ENCODE measurements at regions not wholly inside any gene's neighbourhood (a gene's known extent, or its start where the extent isn't known, plus 50 kb on each side); places are given as distances from the start of the nearest gene placed in this dataset.
A peak's percentile ranks its signal among the peaks of the same experiment; 100 is the strongest.
"Not testable (repeated sequence)": the region's sequence is repeated elsewhere in the genome, so short reads cannot be mapped to it uniquely, and the experiment has no call there.

GRCh38 chr16:51977506-51977905, 569.4 kb downstream of the TOX3 start:
- not testable (repeated sequence) for DNase-seq (ENCODE audit: low read depth)

GRCh38 chr16:51971184-51971583, 575.8 kb downstream of the TOX3 start:
- DNase-seq (ENCODE audit: low read depth): peak; percentile 50

GRCh38 chr16:51968749-51969148, 578.2 kb downstream of the TOX3 start:
- DNase-seq (ENCODE audit: low read depth): peak; percentile 29

DNA sequence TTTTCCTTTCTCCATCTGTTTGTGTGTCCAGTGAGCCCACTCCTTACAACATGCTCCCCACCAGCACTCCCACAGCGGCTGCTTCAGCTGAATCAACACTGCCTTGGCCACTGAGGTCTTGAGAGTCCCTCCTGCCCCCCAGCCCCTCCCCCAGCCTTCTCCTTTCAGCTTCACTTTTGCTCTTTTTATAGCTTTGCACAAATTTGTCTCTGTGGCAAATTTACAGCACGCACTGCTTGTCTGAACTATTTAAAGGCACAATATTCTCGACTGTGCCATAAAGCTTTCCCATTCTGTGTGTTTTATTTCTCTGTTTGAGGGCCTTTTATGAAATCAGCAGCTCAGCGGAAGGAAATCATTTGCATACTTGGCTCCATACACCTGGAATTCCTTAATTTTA, 579.3 kb downstream of the TOX3 start:
- DNase-seq (ENCODE audit: low read depth): no peak

GRCh38 chr16:51960931-51961330, 586.0 kb downstream of the TOX3 start:
- DNase-seq (ENCODE audit: low read depth): no peak

DNA sequence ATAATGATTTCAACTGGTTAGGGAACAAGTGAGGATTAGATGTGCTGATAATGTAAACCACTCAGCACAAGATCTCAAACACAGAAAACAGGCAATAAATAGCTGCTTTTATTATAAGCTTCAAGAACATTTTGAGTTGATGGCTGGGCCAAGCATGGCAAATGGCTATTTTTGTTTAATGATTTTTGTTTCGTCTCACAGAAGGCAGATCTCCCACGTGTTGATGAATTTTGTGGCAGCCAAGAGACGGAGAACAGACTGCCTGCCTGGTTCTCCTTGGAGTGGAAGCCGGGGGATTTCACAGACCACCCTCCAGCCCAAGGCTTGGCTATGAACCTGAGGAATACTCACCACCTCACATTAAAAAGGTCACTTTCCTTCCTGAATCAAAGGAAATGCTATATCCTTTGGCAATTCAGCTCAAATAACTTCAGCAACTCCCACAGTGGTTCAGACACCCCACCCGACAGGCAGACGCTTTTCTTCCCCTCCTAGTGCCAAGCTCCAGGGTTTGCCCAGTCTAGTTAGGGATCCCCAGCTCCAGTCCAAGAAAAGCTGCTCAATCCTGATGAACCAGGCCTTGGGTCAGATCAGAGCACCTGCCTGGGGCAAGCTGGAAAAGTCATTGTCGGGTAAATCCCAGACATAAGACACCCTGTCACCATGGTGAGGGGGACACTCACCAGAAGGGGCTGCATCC, 593.5 kb downstream of the TOX3 start:
- no peak for DNase-seq (ENCODE audit: low read depth)

GRCh38 chr16:51952500-51952899, 594.4 kb downstream of the TOX3 start:
- no peak for DNase-seq (ENCODE audit: low read depth)

GRCh38 chr16:51951668-51952298, 595.2 kb downstream of the TOX3 start:
- peak; percentile 5 for DNase-seq (ENCODE audit: low read depth)

GRCh38 chr16:51950118-51950780, 596.7 kb downstream of the TOX3 start:
- no peak for DNase-seq (ENCODE audit: low read depth)

DNA sequence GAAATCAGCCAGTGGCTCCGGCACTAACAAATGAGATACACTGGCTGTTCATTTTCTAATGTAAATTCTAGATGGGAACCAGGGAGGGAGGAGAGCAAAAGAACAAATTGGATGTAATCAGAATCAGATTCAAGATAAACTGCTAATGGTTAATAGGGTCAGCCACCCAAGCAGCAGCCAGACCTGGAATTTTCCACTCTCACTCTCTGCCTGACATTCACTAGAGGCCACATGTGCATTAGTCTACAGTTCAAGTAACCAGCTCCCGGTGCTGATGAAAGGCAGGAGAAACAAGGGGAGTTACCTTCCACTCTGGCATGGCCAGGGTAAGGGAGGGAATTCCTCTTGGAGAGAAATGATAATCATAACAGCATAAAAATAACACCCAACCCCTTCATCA, 597.7 kb downstream of the TOX3 start:
- DNase-seq (ENCODE audit: low read depth): no peak

DNA sequence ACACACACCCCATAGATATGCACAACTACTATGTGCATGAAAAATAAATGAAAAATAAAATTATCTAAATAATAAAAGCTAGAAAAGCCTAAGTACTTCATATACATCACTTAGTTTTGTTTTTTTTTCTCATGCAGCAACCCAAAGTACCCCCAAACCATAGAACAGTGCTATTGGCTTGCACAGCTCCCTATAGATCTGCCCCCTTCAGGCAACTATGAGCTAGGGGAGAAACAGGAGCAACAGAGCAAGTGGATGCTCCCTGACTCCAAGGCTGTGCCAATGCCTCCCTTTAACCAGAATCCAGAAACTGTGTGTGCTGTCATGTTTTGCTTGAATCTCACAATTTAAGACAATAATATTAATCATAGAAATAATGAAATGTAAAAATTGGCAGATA, 605.5 kb downstream of the TOX3 start:
- no peak for DNase-seq (ENCODE audit: low read depth)

DNA sequence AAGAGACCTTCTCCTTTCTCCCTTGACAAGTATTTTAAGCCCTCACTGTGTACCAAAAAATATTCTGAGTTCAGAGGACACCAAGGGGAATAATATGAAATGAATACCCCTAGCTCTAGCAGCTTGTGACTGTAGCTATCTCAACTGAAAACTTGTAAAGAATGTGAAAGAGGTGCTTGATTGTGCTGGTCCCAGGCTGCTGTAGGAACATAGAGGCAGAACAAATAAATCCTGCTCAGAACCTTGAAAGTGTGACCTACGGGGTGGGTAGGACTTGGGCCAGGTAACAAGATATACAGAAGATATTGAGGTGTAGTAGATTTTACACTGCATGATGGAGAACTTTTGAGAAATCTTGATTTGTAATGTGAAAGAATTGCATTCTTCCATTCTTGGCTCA, 606.8 kb downstream of the TOX3 start:
- DNase-seq (ENCODE audit: low read depth): no peak

DNA sequence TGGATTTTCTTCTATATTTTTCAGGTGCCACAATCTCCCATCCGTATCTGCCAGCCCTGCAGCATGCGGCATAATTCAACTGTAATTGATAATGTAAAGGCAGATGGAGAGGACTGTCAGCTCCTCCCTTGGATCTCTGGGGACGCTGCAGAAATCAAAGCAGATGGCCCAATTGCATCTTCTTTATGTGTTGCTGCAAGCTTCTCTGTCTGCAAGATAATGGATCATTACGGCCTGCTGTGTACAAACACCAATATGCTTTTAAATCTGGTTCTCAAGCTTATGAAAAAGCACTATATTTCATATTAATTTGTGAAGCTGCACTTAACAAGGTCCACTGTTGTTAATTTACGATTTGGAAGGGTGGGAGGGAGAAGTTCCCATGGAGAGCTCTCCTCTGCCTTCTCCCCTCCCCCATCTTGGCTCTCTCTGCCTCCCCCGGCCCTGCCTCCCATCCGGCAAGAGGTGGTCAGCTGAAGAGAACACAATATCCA, 607.5 kb downstream of the TOX3 start:
- no peak for DNase-seq (ENCODE audit: low read depth)

DNA sequence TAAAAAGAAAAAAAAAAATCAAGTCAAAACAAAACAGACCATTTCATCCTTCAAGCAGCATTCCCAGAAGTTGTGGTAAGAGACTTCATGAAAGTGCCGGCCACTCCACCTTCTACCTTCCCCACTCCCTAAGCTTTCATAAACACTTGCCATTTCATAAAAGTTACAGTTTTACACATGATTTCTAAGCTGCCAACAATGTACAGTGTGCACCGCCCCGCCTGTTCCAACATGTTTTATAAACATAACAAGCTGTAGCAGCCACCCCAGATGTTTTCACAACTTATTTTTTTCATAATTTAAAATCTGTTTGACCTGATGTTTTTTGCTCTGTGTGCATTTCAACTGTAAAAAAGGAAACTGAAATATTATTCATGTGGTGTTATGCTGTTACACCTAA, 608.1 kb downstream of the TOX3 start:
- no peak for DNase-seq (ENCODE audit: low read depth)

DNA sequence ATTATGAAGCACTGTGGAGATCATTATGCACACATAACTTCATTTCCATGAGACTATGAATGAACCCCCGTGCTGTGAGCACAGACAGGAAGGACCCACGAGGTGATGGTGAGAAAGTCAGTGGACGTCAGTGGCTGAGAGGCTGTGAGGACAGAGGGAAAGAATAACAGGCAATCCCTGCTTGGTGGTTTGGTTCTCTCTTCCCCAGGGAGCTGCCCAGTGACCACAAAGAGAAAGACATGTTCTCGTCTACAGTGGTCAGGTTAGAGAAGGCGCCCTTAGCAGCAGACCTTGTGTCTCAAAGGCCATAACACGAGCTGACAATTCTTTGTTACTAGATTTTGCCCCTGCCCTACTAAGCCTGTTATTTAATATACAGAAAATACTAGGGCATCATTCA, 609.2 kb downstream of the TOX3 start:
- peak; percentile 5 for DNase-seq (ENCODE audit: low read depth)

DNA sequence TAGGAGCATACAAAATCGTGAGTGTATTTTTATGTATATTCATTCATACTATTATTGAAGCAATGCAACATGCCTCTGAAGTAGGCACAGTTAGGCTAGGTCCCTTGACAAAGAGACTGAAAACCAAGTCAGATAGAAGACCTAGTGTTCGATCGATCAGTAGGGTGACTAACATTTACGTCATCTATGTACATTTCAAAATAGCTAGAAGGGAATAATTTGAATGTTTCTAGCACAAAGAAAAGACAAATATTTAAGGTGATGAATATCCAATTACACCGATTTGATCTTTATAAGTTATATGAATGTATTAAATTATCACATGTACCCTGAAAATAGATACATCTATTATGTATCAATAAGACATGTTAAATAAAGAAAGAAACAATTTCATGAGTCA, 610.1 kb downstream of the TOX3 start:
- no peak for DNase-seq (ENCODE audit: low read depth)

GRCh38 chr16:51932317-51932716, 614.6 kb downstream of the TOX3 start:
- DNase-seq (ENCODE audit: low read depth): no peak

DNA sequence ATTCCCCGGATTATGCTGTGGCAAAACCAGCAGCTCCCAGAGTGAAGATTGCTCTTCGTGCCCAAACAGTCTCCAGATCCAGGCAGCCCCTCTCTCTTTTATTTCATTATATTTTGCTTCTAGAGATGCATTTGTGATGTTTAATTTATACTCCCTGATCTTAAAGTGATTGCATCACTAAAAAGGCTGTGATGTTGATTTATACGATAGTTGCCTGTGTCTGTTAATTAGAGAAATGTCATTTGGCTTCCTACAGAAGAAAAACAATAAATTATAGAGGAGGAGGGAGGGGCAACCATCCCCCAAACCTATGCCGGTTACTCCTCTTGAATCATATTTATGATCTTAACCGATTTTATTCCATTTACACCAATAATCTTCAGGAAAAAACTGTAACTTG, 615.3 kb downstream of the TOX3 start:
- no peak for DNase-seq (ENCODE audit: low read depth)

- no peak for DNase-seq (ENCODE audit: low read depth)
These were observed 622.2 kb downstream of the TOX3 start for GRCh38 chr16:51924744-51925143.

- no peak for DNase-seq (ENCODE audit: low read depth)
These were observed 624.5 kb downstream of the TOX3 start for GRCh38 chr16:51922476-51922875.

DNA sequence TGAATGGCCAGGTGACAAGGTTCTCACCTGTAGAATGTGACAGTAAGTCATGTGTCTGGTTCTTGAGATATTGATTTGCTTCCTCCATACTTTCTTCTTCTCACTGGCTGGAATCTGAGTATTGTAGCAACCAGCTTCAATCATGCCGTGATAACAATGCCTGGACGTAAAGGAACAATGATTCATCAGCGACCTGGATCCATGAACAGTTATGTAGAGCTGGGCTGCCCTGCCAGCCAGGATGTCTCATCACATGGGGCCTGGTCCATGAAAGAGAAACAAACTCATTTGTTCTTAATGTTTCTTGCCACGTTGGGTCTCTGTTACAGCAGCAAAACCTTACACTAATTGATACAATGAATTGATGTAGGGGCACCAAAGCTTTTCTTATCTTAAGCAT, 627.2 kb downstream of the TOX3 start:
- DNase-seq (ENCODE audit: low read depth): peak; percentile 69

GRCh38 chr16:51916814-51917213, 630.1 kb downstream of the TOX3 start:
- DNase-seq (ENCODE audit: low read depth): no peak

- DNase-seq (ENCODE audit: low read depth): no peak
These were observed 630.7 kb downstream of the TOX3 start for GRCh38 chr16:51916231-51916630.

Data from M059J (cell line).